Activated gamma-delta T cell (primary cell): ENCODE measurements at regions not wholly inside any gene's neighbourhood (a gene's known extent, or its start where the extent isn't known, plus 50 kb on each side); places are given as distances from the start of the nearest gene placed in this dataset.

ENCODE experiments used
- DNase-seq: peaks from one replicate; lab custom pipeline; 2025; lab: John Stamatoyannopoulos, UW

DNA sequence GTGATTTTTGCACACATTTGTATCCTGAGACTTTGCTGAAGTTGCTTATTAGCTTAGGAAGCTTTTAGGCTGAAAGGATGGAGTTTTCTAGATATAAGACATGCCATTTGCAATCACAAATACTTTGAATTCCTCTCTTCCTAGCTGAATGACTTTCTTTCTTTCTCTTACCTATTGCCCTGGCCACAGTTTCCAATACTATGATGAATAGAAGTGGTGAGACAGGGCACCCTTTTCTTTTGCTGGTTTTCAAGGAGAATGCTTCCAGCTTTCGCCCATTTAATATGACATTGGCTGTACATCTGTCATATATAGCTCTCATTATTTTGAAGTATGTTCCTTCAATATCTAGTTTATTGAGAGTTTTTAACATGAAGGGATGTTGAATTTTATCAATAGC is 409.6 kb upstream of the EPHA7 start:
- DNase-seq = no peak

DNA sequence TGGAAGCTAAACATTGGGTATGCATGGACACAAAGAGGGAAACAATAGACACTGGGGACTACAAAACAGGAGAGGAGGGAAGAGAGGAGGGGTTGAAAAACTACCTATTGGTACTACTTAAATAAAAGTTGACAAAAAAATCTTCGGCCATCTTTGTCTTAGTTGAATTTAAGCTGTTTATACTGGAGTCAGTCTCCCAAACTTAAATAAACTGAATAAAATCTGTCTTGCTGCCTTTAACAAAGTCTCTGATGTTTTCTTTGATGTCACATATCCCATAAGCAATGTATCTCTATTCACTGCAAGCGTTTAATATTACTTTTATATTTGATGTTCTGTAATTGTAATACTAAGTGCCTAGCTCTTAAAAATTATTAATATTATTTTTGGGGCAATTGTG is 409.2 kb upstream of the EPHA7 start:
- no peak for DNase-seq

DNA sequence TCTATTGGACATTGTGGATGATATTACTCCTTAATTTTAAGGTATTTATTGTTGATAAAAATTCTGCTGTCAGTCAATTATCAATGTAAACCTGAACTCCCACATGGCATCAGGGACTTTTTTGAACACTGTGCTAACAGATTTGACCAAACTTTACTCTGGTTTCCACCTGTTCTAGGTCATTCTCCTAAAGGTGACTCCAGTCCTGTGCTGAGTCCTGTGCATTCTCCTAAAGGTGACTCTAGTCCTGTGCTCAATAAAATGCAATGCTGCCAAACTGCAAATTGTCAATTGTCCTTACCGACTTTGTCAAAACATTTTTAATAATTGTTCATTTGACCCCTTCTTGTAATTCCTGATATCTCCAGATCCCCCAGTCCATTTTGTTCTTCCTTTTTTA is 408.4 kb upstream of the EPHA7 start:
- DNase-seq = no peak

- DNase-seq = no peak
These were observed 406.6 kb upstream of the EPHA7 start for GRCh38 chr6:93825950-93826349.

GRCh38 chr6:93823489-93823888 is 404.1 kb upstream of the EPHA7 start:
- no peak for DNase-seq

DNA sequence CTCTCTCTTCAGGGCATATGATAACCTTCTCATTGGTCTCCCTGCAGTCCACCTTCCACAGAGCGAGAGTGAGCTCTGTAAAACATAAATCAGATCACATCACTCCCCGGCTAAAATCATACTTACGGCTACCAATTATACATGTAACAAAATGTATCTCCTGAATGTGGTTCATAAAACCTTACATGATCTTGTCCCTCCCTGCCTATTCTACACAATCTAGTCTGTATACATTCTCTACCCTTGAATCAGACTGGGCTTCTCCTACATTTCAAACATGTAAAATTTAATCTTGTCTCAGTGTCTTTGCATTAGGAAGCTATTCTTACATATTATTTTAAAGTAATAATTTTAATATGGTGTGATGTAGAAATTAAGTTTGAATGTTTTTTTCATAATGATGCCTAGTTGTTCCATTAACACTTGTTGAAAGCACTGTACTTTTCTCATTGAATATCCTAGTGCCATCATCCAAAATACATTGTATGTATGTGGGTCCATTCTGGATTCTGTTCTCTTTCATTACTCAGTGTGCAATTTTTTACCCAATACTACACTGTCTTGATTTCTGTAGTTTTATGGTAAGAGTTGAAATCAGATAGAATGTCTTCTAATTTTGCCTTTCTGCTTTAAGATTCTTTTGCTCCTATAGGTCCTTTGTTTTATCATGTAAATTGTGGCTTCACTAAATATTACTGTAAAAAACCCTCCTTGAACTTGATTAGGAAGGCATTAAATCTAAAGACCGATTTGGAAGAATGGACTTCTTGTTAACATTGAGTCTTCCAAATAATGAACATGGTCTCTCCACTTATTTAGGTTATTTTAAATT is 403.3 kb upstream of the EPHA7 start:
- DNase-seq = no peak

DNA sequence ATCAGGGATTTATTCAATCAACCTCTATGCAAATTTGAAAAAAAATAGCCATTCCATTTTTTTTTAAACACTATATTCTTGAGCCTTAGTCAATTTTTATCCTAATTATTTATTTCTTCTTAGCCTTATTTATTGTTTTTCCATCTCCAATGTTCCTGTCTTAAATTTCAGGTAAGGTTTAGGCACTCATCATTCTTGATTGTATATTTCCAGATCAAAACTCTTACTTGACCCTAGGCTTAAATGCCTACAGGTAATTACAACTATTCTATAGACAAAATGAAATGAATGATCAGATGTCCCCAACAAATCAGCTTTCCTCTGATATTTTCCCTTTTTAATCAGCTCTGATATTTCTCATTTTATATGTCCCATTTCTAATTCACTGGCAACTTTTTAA is 402.6 kb upstream of the EPHA7 start:
- no peak for DNase-seq

DNA sequence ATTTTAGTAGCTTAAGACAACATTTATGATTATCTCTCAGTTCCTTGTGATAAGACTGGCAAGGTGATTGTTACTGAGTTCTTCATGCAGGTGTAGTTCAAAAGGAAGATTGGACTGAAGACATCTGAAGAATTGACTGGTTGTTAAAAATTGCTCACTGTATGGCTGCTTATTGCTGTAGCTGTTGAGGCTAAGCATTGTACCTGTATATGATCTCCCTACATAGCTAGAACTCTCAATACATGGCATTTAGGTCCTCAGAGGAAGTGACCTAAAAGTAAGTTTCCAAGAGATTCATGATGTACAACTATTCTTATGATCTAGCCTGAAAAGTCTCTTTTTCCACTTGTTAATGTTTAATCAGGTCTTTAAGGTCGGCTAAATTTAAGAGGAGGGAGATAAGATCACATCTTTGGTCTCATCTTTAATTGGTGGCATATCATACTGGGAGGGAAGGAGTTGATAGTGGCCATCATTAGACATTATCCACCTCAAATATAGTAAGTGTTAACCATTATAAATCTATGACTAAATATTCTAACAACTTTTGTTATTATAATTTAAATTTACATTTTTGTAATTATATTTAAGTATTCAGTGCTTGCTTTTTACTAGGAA is 401.2 kb upstream of the EPHA7 start:
- no peak for DNase-seq

GRCh38 chr6:93819189-93819588 is 399.8 kb upstream of the EPHA7 start:
- no peak for DNase-seq

DNA sequence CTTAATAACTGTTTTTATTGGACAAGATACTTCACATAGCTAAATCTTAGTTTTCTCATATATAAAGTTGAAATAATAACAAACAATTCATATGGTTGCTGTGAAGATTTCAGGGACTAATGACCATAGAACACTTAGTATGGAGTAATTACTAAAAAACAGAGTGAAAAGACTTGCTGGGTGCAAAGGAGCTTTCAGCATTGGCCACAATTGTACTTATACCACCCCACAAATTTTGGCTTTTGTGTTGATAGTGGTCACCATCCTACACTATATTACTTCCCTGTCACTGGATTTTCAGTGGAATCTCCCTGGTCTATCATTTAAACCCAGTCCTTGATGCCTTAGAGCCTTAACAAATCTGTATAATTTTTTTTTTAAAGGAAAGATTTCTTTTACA is 398.6 kb upstream of the EPHA7 start:
- no peak for DNase-seq

DNA sequence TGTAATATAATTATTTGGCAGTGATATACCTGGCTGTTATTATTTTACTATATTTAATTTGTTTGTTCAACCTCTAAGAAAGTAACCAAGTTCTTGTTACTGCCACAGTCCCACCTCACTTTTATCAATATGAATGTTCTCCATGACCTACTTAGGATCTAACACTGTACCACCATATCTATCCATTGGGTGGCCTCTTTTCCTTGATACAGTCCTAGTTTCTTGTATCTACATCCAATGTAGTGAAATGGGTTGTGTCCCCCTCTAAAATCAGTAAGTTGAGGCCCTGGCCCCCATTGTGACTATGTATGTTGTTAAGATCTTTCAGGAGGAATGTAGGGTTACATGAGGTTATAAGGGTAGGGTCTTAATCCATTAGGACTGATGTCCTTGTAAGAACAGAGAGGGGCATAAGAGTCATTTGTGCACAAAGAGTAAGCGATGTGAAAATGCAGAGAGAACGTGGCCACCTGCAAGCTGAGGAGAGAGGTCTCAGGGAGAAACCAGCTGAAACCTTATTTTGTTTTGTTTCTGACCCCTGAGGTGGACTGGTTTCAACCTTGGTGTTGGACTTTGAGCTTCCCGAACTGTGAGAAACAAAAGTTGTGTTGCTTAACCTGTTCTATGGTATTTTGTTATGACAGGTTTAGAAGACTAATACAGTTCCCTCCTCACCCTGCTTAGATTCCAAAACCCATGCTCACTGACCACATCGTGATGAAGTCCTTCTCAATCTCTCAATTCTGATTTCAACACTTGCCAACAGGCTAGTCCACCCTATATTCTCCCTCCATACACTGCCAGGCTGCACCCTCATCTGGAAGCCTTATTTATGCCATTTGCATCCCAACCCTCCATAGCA is 387.3 kb upstream of the EPHA7 start:
- DNase-seq = no peak

GRCh38 chr6:93801101-93801847 is 381.9 kb upstream of the EPHA7 start:
- no peak for DNase-seq

DNA sequence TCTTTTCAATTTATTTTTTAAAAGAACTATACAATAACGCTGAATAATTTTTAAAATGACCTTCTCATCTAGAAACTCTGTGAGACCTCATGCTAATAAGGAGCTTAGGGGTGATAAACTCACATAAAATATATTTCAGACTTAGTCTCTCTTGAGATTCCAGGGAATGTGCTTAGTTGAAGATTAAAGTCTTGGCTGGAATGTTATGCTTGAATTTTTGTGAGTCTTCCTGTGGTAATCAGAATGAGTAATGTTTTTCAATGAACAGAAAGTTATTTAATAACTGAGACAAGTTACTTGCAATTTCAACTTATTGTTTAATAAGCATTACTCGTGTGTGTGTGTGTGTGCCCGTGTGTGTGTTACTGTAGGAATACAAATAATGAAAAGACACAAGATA is 379.9 kb upstream of the EPHA7 start:
- DNase-seq = no peak

DNA sequence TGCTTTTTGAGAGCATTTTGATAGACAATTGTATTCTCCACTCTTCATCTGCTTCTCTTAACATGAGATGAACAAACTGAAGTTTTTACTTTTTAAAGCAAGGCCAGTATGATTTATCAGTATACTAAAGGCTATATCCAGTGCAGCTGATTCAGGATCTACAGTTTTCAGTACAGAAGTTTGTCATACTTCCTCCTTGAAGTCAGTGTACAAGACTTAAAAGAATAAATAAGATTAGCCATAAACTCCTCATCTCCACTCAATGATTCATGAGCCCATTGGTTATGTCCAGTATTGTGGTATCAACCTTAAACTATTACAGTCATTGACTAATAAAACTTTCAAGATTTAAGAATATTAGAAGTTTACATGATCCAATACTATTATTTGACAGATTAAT is 374.8 kb upstream of the EPHA7 start:
- no peak for DNase-seq

DNA sequence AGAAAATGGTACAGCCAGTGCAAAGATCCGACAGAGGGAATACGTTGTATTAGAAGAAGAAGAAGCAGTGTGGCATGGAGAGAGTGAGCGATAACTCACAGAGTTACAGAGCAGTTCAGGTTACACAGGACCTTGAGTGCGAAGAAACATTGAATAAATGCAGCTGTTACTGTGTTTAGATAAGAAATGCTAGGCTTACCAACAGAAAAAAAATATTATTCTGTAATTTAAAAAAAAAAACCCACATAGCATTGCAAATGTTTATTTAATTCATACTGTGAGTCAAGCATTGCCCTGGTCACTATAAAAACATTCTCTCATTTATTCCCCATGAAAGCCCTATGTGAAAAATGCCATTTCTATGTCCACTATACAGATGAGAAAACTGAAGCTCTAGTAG is 373.4 kb upstream of the EPHA7 start:
- DNase-seq = no peak

DNA sequence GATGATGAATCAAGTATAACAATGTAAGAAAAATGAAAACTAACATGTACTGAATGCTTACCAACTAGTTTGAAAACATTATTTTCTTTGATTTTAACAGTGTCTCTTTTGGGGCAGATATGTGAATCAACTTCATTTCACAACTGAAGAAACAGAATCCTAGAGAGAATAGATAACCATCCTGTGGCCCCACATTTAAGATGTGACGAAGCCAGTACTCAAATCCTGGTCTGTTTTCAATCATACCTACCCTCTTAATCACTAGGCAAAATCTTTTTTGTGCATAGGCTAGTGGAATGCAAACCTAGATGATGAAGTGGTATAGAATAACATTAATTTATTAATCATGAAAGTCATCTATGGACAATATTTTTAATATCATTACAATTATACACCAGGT is 371.6 kb upstream of the EPHA7 start:
- no peak for DNase-seq

DNA sequence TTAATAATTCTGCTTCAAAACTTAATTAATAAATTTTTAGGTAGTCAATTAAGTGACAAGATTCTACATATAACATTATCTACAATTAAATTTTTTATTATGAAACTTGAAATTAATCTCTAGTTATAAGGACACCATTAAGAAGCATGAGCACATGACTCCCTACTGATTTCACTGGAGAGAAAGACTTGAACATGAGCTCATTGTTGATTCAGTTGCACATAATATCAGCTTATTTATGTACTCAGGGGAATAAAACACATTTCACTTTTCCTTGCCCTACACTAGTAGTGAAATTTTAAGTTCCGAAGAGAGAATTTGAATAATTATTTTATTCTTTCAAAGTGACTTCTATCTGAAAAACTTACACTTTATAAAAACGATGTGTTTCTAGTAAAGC is 370.2 kb upstream of the EPHA7 start:
- no peak for DNase-seq

GRCh38 chr6:93787841-93788240 is 368.5 kb upstream of the EPHA7 start:
- no peak for DNase-seq

DNA sequence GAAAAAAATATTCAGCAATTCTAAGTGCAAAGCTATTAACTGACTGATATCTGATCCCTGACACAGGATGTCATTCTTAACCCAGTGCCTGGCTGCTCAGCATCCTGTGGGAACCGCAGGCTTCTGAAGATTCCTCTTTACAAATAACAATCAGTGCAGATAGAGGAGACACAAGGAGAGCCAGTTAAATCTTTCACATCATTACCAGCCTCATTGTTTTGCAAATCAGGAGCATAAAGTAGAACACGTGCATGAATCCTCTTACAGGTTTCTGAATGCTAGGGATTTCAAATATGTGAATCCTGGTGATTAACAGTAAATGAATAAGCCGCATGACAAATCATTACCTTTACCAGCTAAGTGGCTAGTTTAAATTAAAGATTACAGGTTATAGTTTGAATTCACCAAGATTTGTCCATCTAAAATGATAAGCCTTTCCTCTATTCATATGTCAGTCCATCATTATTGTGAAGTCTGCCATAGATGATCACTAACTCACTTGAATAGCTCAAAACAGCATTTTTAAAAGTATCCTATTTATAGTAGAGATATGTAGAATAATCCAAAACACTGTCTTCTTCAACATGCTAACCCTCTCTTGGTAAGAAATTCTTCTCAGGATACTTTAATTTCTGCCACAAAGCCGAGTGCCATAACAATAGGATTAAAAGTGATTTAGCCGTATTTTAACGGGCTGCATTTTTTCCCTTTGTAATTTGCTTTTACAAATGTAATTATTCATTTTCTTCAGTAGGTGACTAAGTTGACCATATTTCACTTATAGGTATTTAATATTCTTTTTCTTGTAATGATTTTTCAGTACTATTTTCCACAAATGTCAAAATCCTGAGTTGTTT is 367.3 kb upstream of the EPHA7 start:
- DNase-seq = no peak

GRCh38 chr6:93785694-93786030 is 366.3 kb upstream of the EPHA7 start:
- DNase-seq = no peak
